Body of pancreas (tissue), 4 donors: ENCODE measurements at regions not wholly inside any gene's neighbourhood (a gene's known extent, or its start where the extent isn't known, plus 50 kb on each side); places are given as distances from the start of the nearest gene placed in this dataset.
"Not testable (repeated sequence)": the region's sequence is repeated elsewhere in the genome, so short reads cannot be mapped to it uniquely, and the experiment has no call there.

Experiments used
- CTCF ChIP-seq, 7 experiments: fragments of 450-650 bp in 4 of 7; fragments of 200-600 bp in 3 of 7; sonication (generic) in 3 of 7; IDR thresholded peaks; one replicate each; pipeline ENCODE4 v1.5.1; 2016 to 2019; ENCODE audit warnings: antibody characterized with exemption in 7 of 7
- POLR2A ChIP-seq, 3 donors: fragments of 450-650 bp; IDR thresholded peaks; one replicate each; pipeline ENCODE4 v1.6.1; 2016; ENCODE audit warnings: antibody characterized with exemption in 3 of 3, mild to moderate bottlenecking in 2 of 3

- not testable (repeated sequence) for TF ChIP-seq CTCF, POLR2A (IDR thresholded peaks at IDR 0.05)
Observed at GRCh38 chr3:125899181-125899580, 69.8 kb upstream of the ROPN1B start.
